ENCODE measurements at regions not wholly inside any gene's neighbourhood (a gene's known extent, or its start where the extent isn't known, plus 50 kb on each side); places are given as distances from the start of the nearest gene placed in this dataset.

DNA sequence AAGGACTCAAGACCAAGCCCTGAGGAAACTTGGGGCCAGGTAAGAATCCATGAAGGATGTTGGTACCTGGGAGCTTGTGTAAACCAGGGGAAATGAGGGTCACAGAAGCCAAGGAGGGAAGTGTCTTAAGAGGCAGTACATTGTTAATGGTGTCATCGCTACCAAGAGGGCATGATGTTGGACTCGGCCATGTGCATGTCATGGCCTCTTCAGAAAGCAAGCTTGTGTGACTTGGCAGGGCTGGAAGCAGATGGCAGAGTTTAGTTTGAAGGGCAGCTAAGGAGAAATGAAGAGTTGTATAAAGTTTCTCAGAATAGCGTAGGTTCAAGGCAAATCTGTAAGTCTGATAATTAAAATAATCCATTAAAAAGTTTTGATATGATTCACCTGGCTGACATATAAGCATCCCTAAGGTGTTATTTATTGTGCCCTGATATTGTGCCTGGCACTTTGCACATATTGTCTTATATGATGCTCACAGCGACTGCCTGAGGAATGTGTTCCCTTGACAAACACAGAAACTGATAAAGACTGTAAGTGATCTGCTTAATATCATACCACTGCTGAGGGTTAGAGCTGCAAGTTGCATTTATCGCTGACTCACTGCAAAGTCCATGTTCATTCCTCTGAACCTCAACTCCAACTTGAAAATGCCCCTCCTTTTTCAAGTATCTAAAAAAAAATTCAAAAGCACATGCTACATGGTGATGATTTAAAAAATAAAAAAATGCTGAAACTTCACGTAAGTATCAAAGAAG, 81.3 kb upstream of the PTPN3 start:
- no peak for TF ChIP-seq CTCF (IDR thresholded peaks at IDR 0.05; ENCODE audit: control insufficient read depth, extremely low read depth, insufficient read depth)
- DNase-seq (ENCODE audit: low read depth), result no peak
- H3K4me3 ChIP-seq (ENCODE audit: low read depth, low read length), result no peak overlapping the region

DNA sequence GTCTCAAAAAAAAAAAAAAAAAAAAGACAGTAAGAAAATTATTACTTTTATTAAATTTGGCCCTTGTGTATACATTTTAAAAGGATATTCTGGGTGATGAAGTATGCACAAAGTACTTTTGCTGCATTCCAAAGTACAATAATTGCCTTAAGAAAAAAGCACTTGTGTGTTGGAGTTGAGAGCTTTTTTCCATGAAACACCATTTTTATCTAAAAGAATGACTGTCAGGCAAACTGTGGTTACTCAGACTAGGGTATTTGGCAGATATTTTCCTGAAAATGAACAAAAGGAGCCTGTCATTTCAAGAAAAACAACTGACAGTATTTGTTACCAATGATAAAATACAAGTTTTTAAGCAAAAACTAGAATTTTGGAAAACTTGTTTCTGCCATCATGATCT, 84.3 kb upstream of the PTPN3 start:
- H3K4me3 ChIP-seq (ENCODE audit: low read depth, low read length), result no peak overlapping the region
- no peak for DNase-seq (ENCODE audit: low read depth)
- no peak for TF ChIP-seq CTCF (IDR thresholded peaks at IDR 0.05; ENCODE audit: control insufficient read depth, extremely low read depth, insufficient read depth)

GRCh38 chr9:109584205-109584604, 86.1 kb upstream of the PTPN3 start:
- TF ChIP-seq CTCF (IDR thresholded peaks at IDR 0.05; ENCODE audit: control insufficient read depth, extremely low read depth, insufficient read depth), result no peak
- no peak overlapping the region for H3K4me3 ChIP-seq (ENCODE audit: low read depth, low read length)
- DNase-seq (ENCODE audit: low read depth), result no peak

DNA sequence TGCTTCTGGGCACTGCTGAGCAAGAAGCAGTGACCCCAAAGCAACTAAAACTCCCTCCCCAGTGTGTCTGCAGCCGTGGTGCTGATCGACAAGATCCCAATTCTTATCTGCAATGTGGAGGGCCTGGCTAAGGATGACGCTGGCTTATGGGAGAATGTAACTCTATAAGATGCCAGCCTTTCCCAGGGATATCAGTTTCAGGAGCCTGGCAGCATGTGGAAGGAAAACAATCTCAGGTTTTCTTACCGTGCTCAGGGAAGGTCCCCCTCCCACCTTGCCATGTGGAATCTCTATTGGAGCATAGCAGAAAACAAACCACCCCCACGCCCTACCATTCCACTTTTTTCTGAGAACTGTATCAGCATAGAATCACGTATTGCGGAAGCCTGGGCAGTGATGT, 87.7 kb upstream of the PTPN3 start:
- no peak overlapping the region for H3K4me3 ChIP-seq (ENCODE audit: low read depth, low read length)
- no peak for DNase-seq (ENCODE audit: low read depth)
- no peak for TF ChIP-seq CTCF (IDR thresholded peaks at IDR 0.05; ENCODE audit: control insufficient read depth, extremely low read depth, insufficient read depth)

GRCh38 chr9:109586993-109587392, 88.9 kb upstream of the PTPN3 start:
- no peak for DNase-seq (ENCODE audit: low read depth)
- H3K4me3 ChIP-seq (ENCODE audit: low read depth, low read length), result no peak overlapping the region
- no peak for TF ChIP-seq CTCF (IDR thresholded peaks at IDR 0.05; ENCODE audit: control insufficient read depth, extremely low read depth, insufficient read depth)

DNA sequence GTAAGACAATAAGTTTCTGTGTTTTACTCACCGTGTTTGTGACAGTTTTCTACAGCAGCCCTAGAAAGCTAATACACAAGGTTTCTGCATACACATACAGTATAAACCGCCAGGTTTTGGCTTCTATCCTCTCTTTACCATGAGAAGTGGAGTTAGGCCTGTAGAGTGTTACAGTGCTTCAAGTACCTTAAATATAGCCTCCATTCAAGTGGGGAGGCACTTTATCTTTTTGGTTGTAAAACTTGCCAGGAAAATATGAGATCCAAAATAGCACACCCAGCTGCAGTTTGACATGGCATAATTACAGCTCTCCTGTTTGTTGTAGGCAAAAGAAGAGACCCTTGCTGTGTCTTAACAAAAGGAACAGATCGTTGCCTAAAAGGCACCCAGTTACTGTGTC, 90.3 kb upstream of the PTPN3 start:
- H3K4me3 ChIP-seq (ENCODE audit: low read depth, low read length), result no peak overlapping the region
- DNase-seq (ENCODE audit: low read depth), result no peak
- TF ChIP-seq CTCF (IDR thresholded peaks at IDR 0.05; ENCODE audit: control insufficient read depth, extremely low read depth, insufficient read depth), result no peak

DNA sequence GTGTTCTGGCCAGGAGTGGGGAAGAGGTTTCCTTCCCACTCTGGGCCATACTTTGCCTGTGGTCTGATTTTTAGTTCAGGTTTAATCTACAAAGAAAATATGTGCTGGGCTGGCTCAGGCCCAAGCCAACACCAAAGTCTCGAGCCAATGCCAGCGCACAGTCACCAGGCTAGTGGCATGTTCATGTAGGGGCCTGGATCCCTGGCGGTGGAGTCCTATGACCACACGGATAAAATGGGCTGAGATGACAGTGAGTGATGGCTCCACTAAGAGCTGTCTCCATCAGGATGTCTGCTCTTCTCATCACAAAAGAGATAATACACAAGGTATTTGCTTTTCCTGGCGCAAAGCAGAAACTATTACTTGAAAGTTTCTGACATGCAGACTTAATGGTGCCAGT, 92.9 kb upstream of the PTPN3 start:
- no peak overlapping the region for H3K4me3 ChIP-seq (ENCODE audit: low read depth, low read length)
- TF ChIP-seq CTCF (IDR thresholded peaks at IDR 0.05; ENCODE audit: control insufficient read depth, extremely low read depth, insufficient read depth), result no peak
- no peak for DNase-seq (ENCODE audit: low read depth)

All from LNCaP clone FGC (cell line).